NCI-H460 (cell line): ENCODE measurements at regions not wholly inside any gene's neighbourhood (a gene's known extent, or its start where the extent isn't known, plus 50 kb on each side); places are given as distances from the start of the nearest gene placed in this dataset.

ENCODE experiments used
- DNase-seq: peaks from one replicate; pipeline ENCODE4 v3.0.0-alpha.2; 2016; ENCODE audit warnings: low read depth; ENCODE audit errors: extremely low read depth

GRCh38 chr2:23069156-23069555, 315.8 kb upstream of the KLHL29 start:
- DNase-seq = no peak

DNA sequence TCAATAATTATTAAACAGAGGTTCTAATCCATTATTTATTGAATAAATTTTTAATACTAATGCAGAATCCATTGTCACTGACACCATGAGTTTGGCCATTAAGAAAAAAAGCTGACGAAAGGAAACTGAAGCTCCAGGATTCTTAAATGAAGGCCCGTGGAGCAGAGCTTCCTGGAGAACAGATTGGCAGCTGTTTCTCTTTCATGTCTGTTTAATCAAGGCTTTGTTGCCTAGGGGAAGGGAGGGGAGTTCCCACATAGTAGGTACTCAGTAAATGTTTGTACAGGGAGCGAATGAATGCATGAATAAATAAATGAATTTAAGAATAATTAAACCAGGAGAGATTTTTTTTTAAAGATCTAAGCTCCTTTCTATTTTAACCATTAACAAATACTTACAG, 315.1 kb upstream of the KLHL29 start:
- DNase-seq = no peak

GRCh38 chr2:23073056-23073455, 311.9 kb upstream of the KLHL29 start:
- DNase-seq = no peak

DNA sequence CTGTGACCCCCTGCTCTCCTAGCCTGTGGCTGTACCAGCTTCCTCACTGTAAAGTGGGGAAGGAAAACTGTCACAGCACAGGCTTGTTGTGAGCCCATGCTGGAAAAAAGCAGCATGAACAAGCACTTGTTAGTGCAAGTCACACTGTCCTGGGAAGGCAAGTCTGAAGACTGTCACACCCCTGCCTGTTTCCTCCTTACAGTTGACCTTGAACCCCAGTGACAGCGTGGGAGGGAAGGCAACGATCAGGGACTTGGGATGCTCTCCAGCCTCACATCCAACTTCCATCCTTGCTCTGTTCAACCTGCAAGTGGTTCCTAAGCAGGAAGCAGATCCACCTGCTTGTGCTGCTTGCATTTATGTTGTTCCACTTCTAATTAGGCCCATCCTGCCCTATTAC, 311.3 kb upstream of the KLHL29 start:
- DNase-seq = no peak

DNA sequence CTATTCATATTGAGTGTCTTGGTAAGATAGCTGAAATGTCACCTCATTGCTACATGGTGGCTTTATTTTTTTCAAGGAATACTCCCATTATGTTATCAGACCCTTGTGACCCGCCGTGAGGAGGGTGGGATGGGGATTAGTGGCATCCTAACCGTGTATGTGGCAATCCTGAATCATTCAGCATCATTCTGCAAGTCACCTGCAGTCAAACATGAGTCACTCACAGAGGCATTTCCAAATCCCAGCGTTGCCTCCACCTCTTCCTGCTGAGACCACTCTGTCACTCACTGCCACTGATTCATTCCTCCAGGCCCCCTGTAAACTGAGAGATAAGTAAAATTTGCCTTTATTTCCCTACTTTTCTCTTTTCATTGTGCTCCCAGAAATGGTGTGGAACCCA, 307.4 kb upstream of the KLHL29 start:
- DNase-seq = no peak

- DNase-seq = no peak
These were observed 306.1 kb upstream of the KLHL29 start for GRCh38 chr2:23078784-23079434.

GRCh38 chr2:23083966-23084365, 301.0 kb upstream of the KLHL29 start:
- no peak for DNase-seq

- no peak for DNase-seq
These were observed 294.0 kb upstream of the KLHL29 start for GRCh38 chr2:23091019-23091418.

DNA sequence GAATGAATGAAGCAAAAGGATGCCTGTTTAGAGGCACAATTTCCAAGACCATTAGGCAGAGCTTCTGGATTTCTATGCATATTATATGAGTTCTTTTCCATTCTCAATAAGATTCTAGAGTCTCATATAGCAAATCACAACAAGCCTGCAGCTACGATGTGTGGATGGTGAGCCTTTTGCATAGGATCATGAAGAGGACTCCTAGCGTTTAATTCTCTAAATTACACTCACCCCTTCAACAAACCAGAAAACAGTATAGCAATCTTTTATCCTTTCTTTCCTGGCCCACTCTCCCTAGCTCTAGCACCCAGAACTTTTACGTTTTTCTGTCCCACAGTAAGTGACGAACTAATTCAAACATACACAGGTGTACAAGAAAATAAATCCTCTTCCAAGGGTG, 293.1 kb upstream of the KLHL29 start:
- no peak for DNase-seq

- DNase-seq = peak; percentile 9
These were observed 292.1 kb upstream of the KLHL29 start for GRCh38 chr2:23092831-23093230.

DNA sequence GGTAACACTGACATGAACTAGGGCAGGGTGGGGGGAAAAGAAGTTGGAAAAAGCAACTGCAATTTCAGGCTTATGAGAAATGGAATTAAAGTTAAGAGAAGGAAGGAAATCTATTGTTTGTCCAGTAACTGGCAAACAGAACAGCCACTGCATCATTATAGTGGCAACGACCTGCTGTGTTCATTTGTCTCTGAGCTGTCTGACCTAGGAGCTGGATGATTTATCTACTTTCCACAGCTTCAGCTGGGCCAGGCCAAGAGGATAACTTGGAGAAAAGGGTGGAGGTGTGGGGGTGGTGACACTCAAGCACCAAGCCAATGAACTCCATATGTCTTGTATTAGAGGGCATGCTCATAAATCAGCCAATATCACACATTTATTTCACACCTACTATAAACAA, 291.5 kb upstream of the KLHL29 start:
- DNase-seq = no peak

GRCh38 chr2:23096906-23097602, 287.9 kb upstream of the KLHL29 start:
- DNase-seq = no peak

DNA sequence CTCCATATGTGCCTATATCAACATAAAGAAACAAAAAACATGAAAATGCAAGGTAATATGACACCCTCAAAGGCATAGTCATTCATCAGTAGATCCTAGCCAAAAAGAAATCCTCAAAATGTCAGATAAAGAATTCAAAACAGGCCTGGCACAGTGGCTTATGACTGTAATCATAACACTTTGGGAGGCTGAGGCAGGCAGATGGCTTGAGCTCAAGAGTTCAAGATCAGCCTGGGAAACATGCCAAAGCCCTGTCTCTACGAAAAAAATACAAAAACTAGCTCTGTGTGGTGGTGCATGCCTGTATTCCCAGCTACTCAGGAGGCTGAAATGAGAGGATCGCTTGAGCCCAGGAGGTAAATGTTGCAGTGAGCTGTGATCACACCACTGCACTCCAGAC, 284.6 kb upstream of the KLHL29 start:
- DNase-seq = no peak

GRCh38 chr2:23106242-23106785, 278.7 kb upstream of the KLHL29 start:
- DNase-seq = no peak

GRCh38 chr2:23107327-23107941, 277.5 kb upstream of the KLHL29 start:
- no peak for DNase-seq

- no peak for DNase-seq
These were observed 273.7 kb upstream of the KLHL29 start for GRCh38 chr2:23111263-23111662.

- no peak for DNase-seq
These were observed 272.5 kb upstream of the KLHL29 start for GRCh38 chr2:23112517-23112916.

DNA sequence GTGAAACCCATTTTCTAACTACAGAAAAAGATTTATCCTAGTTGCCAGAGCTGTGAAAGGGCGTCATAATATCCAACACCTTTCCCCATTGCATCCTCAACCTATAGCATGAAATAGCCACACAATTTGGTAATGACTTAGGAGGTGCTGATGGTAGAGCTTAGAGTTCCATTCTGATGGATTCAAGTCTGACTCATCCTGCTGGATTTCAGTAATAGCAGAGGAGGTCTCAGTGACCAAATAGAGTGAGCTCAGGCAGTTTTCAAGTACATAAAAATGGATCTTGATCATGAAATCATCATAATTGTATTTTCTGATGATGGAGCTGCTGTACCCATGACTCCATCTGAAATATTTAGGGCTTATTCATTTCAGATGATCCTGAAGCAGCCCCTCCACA, 270.7 kb upstream of the KLHL29 start:
- DNase-seq = no peak

GRCh38 chr2:23118313-23118712, 266.7 kb upstream of the KLHL29 start:
- no peak for DNase-seq

GRCh38 chr2:23118894-23119293, 266.1 kb upstream of the KLHL29 start:
- no peak for DNase-seq

DNA sequence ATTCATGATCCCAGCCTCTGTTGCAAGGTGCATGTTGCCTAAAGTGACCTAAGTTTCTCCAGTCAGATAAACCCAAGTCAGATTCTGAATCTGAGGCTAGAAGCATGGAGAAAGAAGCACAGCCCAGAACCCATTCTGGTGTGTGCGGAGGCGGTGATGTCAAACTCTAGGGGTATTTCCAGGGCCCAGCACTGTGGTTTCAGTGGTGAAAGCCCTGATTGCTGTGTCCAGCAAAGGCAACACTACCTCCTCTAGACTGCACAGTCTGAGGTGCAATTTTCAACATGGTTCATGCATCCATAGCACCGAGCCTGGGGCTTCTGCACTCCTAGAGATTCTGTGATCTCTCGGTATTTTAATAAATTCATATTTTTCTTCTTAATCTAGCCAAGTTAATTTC, 264.8 kb upstream of the KLHL29 start:
- no peak for DNase-seq
